ENCODE measurements at regions not wholly inside any gene's neighbourhood (a gene's known extent, or its start where the extent isn't known, plus 50 kb on each side); places are given as distances from the start of the nearest gene placed in this dataset.

GRCh38 chr3:40615918-40616819 is 91.4 kb downstream of the ZNF621 start:
- peak; percentile 66 for DNase-seq (ENCODE audit: extremely low spot score)
- no peak for TF ChIP-seq POLR2AphosphoS5 (IDR thresholded peaks at IDR 0.05)
- no peak for TF ChIP-seq EP300 (IDR thresholded peaks at IDR 0.05)
- no peak for TF ChIP-seq POLR2A (IDR thresholded peaks at IDR 0.05; ENCODE audit: low read depth)
- TF ChIP-seq CTCF (IDR thresholded peaks at IDR 0.05): no peak
- no peak overlapping the region for H3K27ac ChIP-seq (replicated peaks in 1 of 4)
- peaks cover 0 to 6% (median 3%) of the 10 kb centered on the region in 4 donors for H3K27me3 ChIP-seq
- intact Hi-C loops (cut with DNase I): no loop called here
- WGBS: 73% methylated on average over 16 of the region's 16 CpGs
- peaks cover 6 to 15% (median 8%) of the 10 kb centered on the region in 4 donors for H3K4me1 ChIP-seq
- peak overlapping the region; percentile 28 to 39 (median 36) for H3K4me3 ChIP-seq
- no peaks in the 10 kb centered on the region for H3K36me3 ChIP-seq
- no peaks in the 10 kb centered on the region for H3K9me3 ChIP-seq

GRCh38 chr3:40617084-40617483 is 92.3 kb downstream of the ZNF621 start:
- Histone ChIP-seq H3K9me3 (no peaks in the 10 kb centered on the region), H3K27me3 (peaks cover 0 to 6% (median 3%) of the 10 kb centered on the region in 4 donors), H3K4me1 (peaks cover 6 to 15% (median 8%) of the 10 kb centered on the region in 4 donors), H3K27ac (replicated peaks in 1 of 4) (no peak overlapping the region), H3K36me3 (no peaks in the 10 kb centered on the region), H3K4me3 (no peak overlapping the region)
- 100% methylated on average over 3 of the region's 3 CpGs for WGBS
- no peak for TF ChIP-seq CTCF (IDR thresholded peaks at IDR 0.05)
- no peak for TF ChIP-seq POLR2AphosphoS5 (IDR thresholded peaks at IDR 0.05)
- TF ChIP-seq EP300 (IDR thresholded peaks at IDR 0.05): no peak
- TF ChIP-seq POLR2A (IDR thresholded peaks at IDR 0.05; ENCODE audit: low read depth): no peak
- intact Hi-C loops (cut with DNase I): no loop called here
- peak; percentile 78 for DNase-seq (ENCODE audit: extremely low spot score)

- Histone ChIP-seq H3K27me3 (peaks cover 0 to 6% (median 3%) of the 10 kb centered on the region in 4 donors), H3K4me3 (no peak overlapping the region), H3K4me1 (peaks cover 6 to 15% (median 8%) of the 10 kb centered on the region in 4 donors), H3K36me3 (no peaks in the 10 kb centered on the region), H3K27ac (replicated peaks in 1 of 4) (no peak overlapping the region), H3K9me3 (peaks cover 0 to 2% (median 0%) of the 10 kb centered on the region in 4 donors)
- TF ChIP-seq EP300 (IDR thresholded peaks at IDR 0.05) (no peak), CTCF (IDR thresholded peaks at IDR 0.05) (no peak), POLR2AphosphoS5 (IDR thresholded peaks at IDR 0.05) (no peak), POLR2A (IDR thresholded peaks at IDR 0.05; ENCODE audit: low read depth) (no peak)
- intact Hi-C loops (cut with DNase I): no loop called here
- DNase-seq (ENCODE audit: extremely low spot score): peak; percentile 70
Observed at GRCh38 chr3:40618158-40618557, 93.4 kb downstream of the ZNF621 start.

GRCh38 chr3:40620151-40620550 is 95.4 kb downstream of the ZNF621 start:
- intact Hi-C loops (cut with DNase I): no loop called here
- Histone ChIP-seq H3K27me3 (peaks cover 0 to 6% (median 2%) of the 10 kb centered on the region in 4 donors), H3K36me3 (no peaks in the 10 kb centered on the region), H3K27ac (replicated peaks in 1 of 4) (no peak overlapping the region), H3K4me3 (no peak overlapping the region), H3K9me3 (peaks cover 0 to 22% (median 11%) of the 10 kb centered on the region in 4 donors), H3K4me1 (peaks cover 6 to 13% (median 8%) of the 10 kb centered on the region in 4 donors)
- WGBS: 83% methylated on average over 2 of the region's 2 CpGs
- no peak for DNase-seq (ENCODE audit: extremely low spot score)
- TF ChIP-seq CTCF (IDR thresholded peaks at IDR 0.05) (no peak), POLR2AphosphoS5 (IDR thresholded peaks at IDR 0.05) (no peak), EP300 (IDR thresholded peaks at IDR 0.05) (no peak), POLR2A (IDR thresholded peaks at IDR 0.05; ENCODE audit: low read depth) (no peak)
